ENCODE measurements at regions not wholly inside any gene's neighbourhood (a gene's known extent, or its start where the extent isn't known, plus 50 kb on each side); places are given as distances from the start of the nearest gene placed in this dataset.

DNA sequence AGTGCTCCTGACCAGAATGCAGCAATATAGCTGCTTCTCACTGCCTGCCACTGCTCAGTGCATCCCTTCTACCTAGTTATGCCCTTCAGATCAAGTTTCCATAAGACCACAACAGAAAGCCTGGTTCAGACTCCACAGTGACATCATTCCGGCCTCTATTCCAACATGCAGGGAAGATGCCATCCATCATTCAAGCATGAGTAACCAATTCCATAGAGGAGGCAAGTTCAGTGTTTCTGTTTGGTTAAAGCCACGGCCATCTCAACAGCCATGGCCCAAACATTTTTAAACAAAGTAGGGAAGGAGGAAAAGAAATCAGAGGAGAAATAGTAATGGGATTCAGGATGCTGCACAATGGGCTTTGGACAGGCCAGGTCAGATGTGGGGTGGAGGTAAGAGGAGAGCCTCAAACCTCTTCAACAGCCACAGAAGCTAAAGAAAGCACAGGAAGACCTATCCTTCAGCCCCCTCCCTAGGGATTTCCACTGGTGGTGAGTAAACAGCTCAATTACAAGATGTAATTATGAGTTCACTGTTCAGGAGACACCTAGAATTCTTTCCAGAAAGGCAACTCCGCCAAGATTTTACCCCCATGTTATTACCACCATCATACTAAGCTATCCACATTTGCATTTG, 484.9 kb downstream of the SETD4 start:
- TF ChIP-seq, protein P1, sequence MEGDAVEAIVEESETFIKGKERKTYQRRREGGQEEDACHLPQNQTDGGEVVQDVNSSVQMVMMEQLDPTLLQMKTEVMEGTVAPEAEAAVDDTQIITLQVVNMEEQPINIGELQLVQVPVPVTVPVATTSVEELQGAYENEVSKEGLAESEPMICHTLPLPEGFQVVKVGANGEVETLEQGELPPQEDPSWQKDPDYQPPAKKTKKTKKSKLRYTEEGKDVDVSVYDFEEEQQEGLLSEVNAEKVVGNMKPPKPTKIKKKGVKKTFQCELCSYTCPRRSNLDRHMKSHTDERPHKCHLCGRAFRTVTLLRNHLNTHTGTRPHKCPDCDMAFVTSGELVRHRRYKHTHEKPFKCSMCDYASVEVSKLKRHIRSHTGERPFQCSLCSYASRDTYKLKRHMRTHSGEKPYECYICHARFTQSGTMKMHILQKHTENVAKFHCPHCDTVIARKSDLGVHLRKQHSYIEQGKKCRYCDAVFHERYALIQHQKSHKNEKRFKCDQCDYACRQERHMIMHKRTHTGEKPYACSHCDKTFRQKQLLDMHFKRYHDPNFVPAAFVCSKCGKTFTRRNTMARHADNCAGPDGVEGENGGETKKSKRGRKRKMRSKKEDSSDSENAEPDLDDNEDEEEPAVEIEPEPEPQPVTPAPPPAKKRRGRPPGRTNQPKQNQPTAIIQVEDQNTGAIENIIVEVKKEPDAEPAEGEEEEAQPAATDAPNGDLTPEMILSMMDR (IDR thresholded peaks at IDR 0.05; ENCODE audit: low read length): no peak
- TF ChIP-seq EZH2 (optimal IDR thresholded peaks at IDR 0.05; ENCODE audit: low read depth, low read length) (no peak), EZH2phosphoT487 (IDR thresholded peaks at IDR 0.05; ENCODE audit: low read length) (no peak)
